HEK293 (cell line): ENCODE measurements at regions not wholly inside any gene's neighbourhood (a gene's known extent, or its start where the extent isn't known, plus 50 kb on each side); places are given as distances from the start of the nearest gene placed in this dataset.

Source experiments
- CTCF ChIA-PET: fragments of 350-600 bp; formaldehyde crosslinking; extraction: SDS; loops from one replicate; lab custom pipeline; 2021; ENCODE audit warnings: antibody characterized with exemption; lab: Yijun Ruan, JAX
- POLR2A ChIA-PET: fragments of 300-600 bp; formaldehyde crosslinking; extraction: SDS; loops from one replicate; lab custom pipeline; 2020; ENCODE audit warnings: antibody characterized with exemption, inconsistent platforms; lab: Yijun Ruan, JAX
- H3K27ac ChIP-seq: fragments of 200-500 bp; sonication (Bioruptor generic); 2 replicates; pipeline ENCODE4 v1.5.1; 2014; ENCODE audit warnings: low read depth, low read length, control low read depth, inconsistent platforms; ENCODE audit errors: extremely low read depth
- H3K36me3 ChIP-seq, 2 experiments: fragments of 200-500 bp in 1 of 2; sonication (Bioruptor generic) in 1 of 2; 1 replicate in 1 of 2; 2 replicates in 1 of 2; pipeline ENCODE4 v1.5.1; 2014 to 2017; ENCODE audit warnings: inconsistent platforms in 2 of 2, low read length in 2 of 2; ENCODE audit not compliant: control insufficient read depth in 2 of 2, insufficient read depth in 1 of 2
- H3K4me1 ChIP-seq: fragments of 200-500 bp; sonication (Bioruptor generic); 2 replicates; pipeline ENCODE4 v1.5.1; 2014; ENCODE audit warnings: mild to moderate bottlenecking, low read length, inconsistent platforms; ENCODE audit not compliant: control insufficient read depth, insufficient read depth
- H3K4me3 ChIP-seq: 2 replicates; pipeline ENCODE4 v1.5.1; 2011; ENCODE audit warnings: low read depth, mild to moderate bottlenecking, control low read depth, low read length, moderate library complexity
- H3K9me3 ChIP-seq: fragments of 200-500 bp; sonication (Bioruptor generic); 2 replicates; pipeline ENCODE4 v1.5.1; 2014; ENCODE audit warnings: low read depth, low read length, inconsistent platforms; ENCODE audit not compliant: control insufficient read depth, insufficient read depth
- GLI2 ChIP-seq: fragments of 450-650 bp; formaldehyde crosslinking; IDR thresholded peaks from 2 replicates; pipeline ENCODE4; 2017; ENCODE audit warnings: missing biosample characterization, missing genetic modification characterization, low read depth, borderline replicate concordance
- HIC1 ChIP-seq: fragments of 450-650 bp; formaldehyde crosslinking; IDR thresholded peaks from 2 replicates; pipeline ENCODE4 v1.5.1; 2016; ENCODE audit warnings: missing biosample characterization, missing genetic modification characterization
- HOXD13 ChIP-seq: sonication (generic); formaldehyde crosslinking; IDR thresholded peaks from 2 replicates; pipeline ENCODE4 v1.8.0; 2022; ENCODE audit warnings: missing genetic modification reagents, borderline replicate concordance
- INSM2 ChIP-seq: fragments of 450-650 bp; formaldehyde crosslinking; IDR thresholded peaks from 2 replicates; pipeline ENCODE4 v1.5.1; 2016; ENCODE audit warnings: missing biosample characterization, missing genetic modification characterization
- KLF16 ChIP-seq: fragments of 450-650 bp; formaldehyde crosslinking; IDR thresholded peaks from 2 replicates; pipeline ENCODE4 v1.5.1; 2017; ENCODE audit warnings: missing biosample characterization, missing genetic modification characterization
- KLF17 ChIP-seq: fragments of 450-650 bp; formaldehyde crosslinking; IDR thresholded peaks from 2 replicates; pipeline ENCODE4 v1.5.1; 2016; ENCODE audit warnings: missing biosample characterization, missing genetic modification characterization
- MYNN ChIP-seq: fragments of 450-650 bp; formaldehyde crosslinking; IDR thresholded peaks from 2 replicates; pipeline ENCODE4 v1.5.1; 2016; ENCODE audit warnings: missing biosample characterization, missing genetic modification characterization, borderline replicate concordance
- PBX3 ChIP-seq: sonication (generic); formaldehyde crosslinking; IDR thresholded peaks from 2 replicates; pipeline ENCODE4 v1.8.1; 2022; ENCODE audit warnings: mild to moderate bottlenecking, moderate library complexity, missing genetic modification reagents
- TSHZ1 ChIP-seq: fragments of 450-650 bp; formaldehyde crosslinking; IDR thresholded peaks from 2 replicates; pipeline ENCODE4 v1.5.1; 2016; ENCODE audit warnings: missing biosample characterization, missing genetic modification characterization, borderline replicate concordance
- ZNF211 ChIP-seq: fragments of 450-650 bp; formaldehyde crosslinking; IDR thresholded peaks from 2 replicates; pipeline ENCODE4 v1.5.1; 2016; ENCODE audit warnings: low read depth, missing biosample characterization, missing genetic modification characterization
- ZNF423 ChIP-seq: fragments of 450-650 bp; formaldehyde crosslinking; IDR thresholded peaks from 2 replicates; pipeline ENCODE4 v1.5.1; 2016; ENCODE audit warnings: missing biosample characterization, missing genetic modification characterization
- ZNF48 ChIP-seq: fragments of 450-650 bp; formaldehyde crosslinking; IDR thresholded peaks from 2 replicates; pipeline ENCODE4 v1.5.1; 2016; ENCODE audit warnings: missing biosample characterization, missing genetic modification characterization
- ZNF529 ChIP-seq: fragments of 450-650 bp; formaldehyde crosslinking; IDR thresholded peaks from 2 replicates; pipeline ENCODE4 v1.5.1; 2017; ENCODE audit warnings: missing genetic modification characterization, missing biosample characterization; ENCODE audit not compliant: insufficient replicate concordance
- ZNF544 ChIP-seq: fragments of 450-650 bp; formaldehyde crosslinking; IDR thresholded peaks from 2 replicates; pipeline ENCODE4 v1.5.0; 2017; ENCODE audit warnings: missing biosample characterization, missing genetic modification characterization
- ZNF549 ChIP-seq: fragments of 450-650 bp; IDR thresholded peaks from 2 replicates; pipeline ENCODE4 v1.5.1; 2018; ENCODE audit warnings: missing biosample characterization, missing genetic modification characterization, mild to moderate bottlenecking, inconsistent platforms, moderate library complexity
- TF ChIP-seq, protein P1 (sequence below): fragments of 450-650 bp; formaldehyde crosslinking; IDR thresholded peaks from 2 replicates; pipeline ENCODE4 v1.5.1; 2016; ENCODE audit warnings: missing biosample characterization, missing genetic modification characterization
- TF ChIP-seq, protein P2 (sequence below): fragments of 450-650 bp; formaldehyde crosslinking; IDR thresholded peaks from 2 replicates; pipeline ENCODE4 v1.5.1; 2016; ENCODE audit warnings: missing biosample characterization, missing genetic modification characterization, low read depth
- TF ChIP-seq, protein P3 (sequence below): fragments of 450-650 bp; formaldehyde crosslinking; conservative IDR thresholded peaks from 2 replicates; pipeline ENCODE4 v1.5.1; 2016; ENCODE audit warnings: low read depth, missing biosample characterization, missing genetic modification characterization

DNA sequence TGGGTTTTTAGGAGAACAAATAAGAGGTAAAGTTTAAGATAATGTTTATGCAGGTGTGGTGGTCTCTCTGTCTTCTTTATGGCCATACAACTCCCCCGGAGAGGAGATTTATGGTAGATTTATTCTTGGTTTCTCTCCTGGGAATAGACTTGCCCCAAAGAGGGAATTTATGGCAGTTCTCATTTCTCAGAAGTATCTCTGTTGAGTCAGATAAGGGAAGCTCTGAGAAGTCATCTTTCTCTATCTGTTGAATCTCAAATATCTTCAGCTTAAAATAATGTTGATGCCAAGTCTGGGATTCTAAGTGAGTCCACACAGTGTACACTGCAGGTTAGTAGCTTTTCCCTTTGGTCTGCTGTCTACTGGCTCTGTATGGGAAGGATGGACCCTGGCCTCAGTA, 276.4 kb upstream of the PLET1 start:
- no peaks in the 10 kb centered on the region for H3K9me3 ChIP-seq
- H3K4me1 ChIP-seq: no peaks in the 10 kb centered on the region
- ChIA-PET CTCF (interaction anchor here (0.8 to 3.1 kb wide), 2 partner anchors 19 to 971 kb away, joined by 3 to 18 read pairs; no protein-coding TSS in a partner anchor), POLR2A (interaction anchor here (1.0 kb wide), 2 partner anchors 10 to 13 kb away, joined by 3 to 4 read pairs; no protein-coding TSS in a partner anchor)
- H3K36me3 ChIP-seq: no peaks in the 10 kb centered on the region
- no peak overlapping the region for H3K27ac ChIP-seq
- no peak for TF ChIP-seq HIC1 (tag by site-specific recombination)
- no peak for TF ChIP-seq MYNN (tag by site-specific recombination)
- TF ChIP-seq PBX3: no peak
- TF ChIP-seq, protein P1, sequence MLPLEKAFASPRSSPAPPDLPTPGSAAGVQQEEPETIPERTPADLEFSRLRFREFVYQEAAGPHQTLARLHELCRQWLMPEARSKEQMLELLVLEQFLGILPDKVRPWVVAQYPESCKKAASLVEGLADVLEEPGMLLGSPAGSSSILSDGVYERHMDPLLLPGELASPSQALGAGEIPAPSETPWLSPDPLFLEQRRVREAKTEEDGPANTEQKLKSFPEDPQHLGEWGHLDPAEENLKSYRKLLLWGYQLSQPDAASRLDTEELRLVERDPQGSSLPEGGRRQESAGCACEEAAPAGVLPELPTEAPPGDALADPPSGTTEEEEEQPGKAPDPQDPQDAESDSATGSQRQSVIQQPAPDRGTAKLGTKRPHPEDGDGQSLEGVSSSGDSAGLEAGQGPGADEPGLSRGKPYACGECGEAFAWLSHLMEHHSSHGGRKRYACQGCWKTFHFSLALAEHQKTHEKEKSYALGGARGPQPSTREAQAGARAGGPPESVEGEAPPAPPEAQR: no peak
- no peak for TF ChIP-seq HOXD13
- no peak for TF ChIP-seq ZNF544 (tag by site-specific recombination)
- TF ChIP-seq KLF16: no peak
- no peak for TF ChIP-seq KLF17 (tag by site-specific recombination)
- no peak for TF ChIP-seq INSM2 (tag by site-specific recombination)
- no peak for TF ChIP-seq ZNF211 (tag by site-specific recombination)
- no peak for TF ChIP-seq ZNF529 (tag by site-specific recombination)
- no peak for TF ChIP-seq ZNF48 (tag by site-specific recombination)
- no peak for TF ChIP-seq GLI2 (tag by site-specific recombination)
- no peak overlapping the region for H3K4me3 ChIP-seq

DNA sequence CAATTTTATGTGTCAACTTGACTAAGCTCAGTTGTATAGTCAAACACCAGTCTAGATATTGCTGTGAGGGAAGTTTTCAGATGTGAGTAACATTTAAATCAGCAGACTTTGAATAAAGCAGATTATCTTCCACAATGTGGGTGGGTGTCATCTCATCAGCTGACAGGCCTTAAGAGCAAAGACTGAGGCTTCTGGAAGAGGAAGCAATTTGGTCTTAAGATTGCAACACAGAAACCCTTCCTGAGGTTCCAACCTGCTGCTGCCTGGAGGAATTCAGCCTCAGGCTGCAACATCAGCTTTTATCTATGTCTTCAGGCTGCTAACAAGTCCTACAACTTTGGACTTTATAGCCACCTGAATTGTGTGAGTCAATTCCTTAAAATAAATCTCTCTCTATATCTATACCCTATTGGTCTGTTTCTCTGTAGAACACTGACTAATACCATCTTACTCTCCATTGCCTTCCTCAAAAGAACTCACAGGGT, 277.2 kb upstream of the PLET1 start:
- Histone ChIP-seq H3K4me1 (no peaks in the 10 kb centered on the region), H3K4me3 (no peak overlapping the region), H3K36me3 (no peaks in the 10 kb centered on the region), H3K9me3 (no peaks in the 10 kb centered on the region), H3K27ac (no peak overlapping the region)
- POLR2A ChIA-PET: no interaction called here
- CTCF ChIA-PET: interaction anchor here (0.6 to 3.1 kb wide), 4 partner anchors 18 to 642 kb away, joined by 3 to 18 read pairs (median 4); no protein-coding TSS in a partner anchor
- TF ChIP-seq ZNF549 (tag by site-specific recombination) (no peak), TSHZ1 (tag by site-specific recombination) (no peak), ZNF423 (tag by site-specific recombination) (no peak)
- TF ChIP-seq, protein P2, sequence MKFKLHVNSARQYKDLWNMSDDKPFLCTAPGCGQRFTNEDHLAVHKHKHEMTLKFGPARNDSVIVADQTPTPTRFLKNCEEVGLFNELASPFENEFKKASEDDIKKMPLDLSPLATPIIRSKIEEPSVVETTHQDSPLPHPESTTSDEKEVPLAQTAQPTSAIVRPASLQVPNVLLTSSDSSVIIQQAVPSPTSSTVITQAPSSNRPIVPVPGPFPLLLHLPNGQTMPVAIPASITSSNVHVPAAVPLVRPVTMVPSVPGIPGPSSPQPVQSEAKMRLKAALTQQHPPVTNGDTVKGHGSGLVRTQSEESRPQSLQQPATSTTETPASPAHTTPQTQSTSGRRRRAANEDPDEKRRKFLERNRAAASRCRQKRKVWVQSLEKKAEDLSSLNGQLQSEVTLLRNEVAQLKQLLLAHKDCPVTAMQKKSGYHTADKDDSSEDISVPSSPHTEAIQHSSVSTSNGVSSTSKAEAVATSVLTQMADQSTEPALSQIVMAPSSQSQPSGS (tag by site-specific recombination): no peak
- TF ChIP-seq, protein P3, sequence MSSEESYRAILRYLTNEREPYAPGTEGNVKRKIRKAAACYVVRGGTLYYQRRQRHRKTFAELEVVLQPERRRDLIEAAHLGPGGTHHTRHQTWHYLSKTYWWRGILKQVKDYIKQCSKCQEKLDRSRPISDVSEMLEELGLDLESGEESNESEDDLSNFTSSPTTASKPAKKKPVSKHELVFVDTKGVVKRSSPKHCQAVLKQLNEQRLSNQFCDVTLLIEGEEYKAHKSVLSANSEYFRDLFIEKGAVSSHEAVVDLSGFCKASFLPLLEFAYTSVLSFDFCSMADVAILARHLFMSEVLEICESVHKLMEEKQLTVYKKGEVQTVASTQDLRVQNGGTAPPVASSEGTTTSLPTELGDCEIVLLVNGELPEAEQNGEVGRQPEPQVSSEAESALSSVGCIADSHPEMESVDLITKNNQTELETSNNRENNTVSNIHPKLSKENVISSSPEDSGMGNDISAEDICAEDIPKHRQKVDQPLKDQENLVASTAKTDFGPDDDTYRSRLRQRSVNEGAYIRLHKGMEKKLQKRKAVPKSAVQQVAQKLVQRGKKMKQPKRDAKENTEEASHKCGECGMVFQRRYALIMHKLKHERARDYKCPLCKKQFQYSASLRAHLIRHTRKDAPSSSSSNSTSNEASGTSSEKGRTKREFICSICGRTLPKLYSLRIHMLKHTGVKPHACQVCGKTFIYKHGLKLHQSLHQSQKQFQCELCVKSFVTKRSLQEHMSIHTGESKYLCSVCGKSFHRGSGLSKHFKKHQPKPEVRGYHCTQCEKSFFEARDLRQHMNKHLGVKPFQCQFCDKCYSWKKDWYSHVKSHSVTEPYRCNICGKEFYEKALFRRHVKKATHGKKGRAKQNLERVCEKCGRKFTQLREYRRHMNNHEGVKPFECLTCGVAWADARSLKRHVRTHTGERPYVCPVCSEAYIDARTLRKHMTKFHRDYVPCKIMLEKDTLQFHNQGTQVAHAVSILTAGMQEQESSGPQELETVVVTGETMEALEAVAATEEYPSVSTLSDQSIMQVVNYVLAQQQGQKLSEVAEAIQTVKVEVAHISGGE: no peak
